KMS-11 (cell line): ENCODE measurements at regions not wholly inside any gene's neighbourhood (a gene's known extent, or its start where the extent isn't known, plus 50 kb on each side); places are given as distances from the start of the nearest gene placed in this dataset.
"Not testable (repeated sequence)": the region's sequence is repeated elsewhere in the genome, so short reads cannot be mapped to it uniquely, and the experiment has no call there.

ENCODE experiments used
- H2AFZ ChIP-seq: fragments of 200-600 bp; sonication (generic); 2 replicates; pipeline ENCODE4 v1.6.1; 2016; ENCODE audit warnings: antibody characterized with exemption, mixed run types, low read depth
- H3K27ac ChIP-seq: fragments of 200-600 bp; sonication (generic); 2 replicates; pipeline ENCODE4 v1.6.1; 2016; ENCODE audit warnings: mild to moderate bottlenecking, mixed run types
- H3K27me3 ChIP-seq: fragments of 200-600 bp; sonication (generic); 2 replicates; pipeline ENCODE4 v1.6.1; 2017; ENCODE audit warnings: mild to moderate bottlenecking, low read depth, mixed run types, moderate library complexity; ENCODE audit not compliant: insufficient read depth
- H3K36me3 ChIP-seq: fragments of 200-600 bp; sonication (generic); 2 replicates; pipeline ENCODE4 v1.6.1; 2017; ENCODE audit warnings: mild to moderate bottlenecking, mixed run types; ENCODE audit not compliant: insufficient read depth
- H3K4me1 ChIP-seq: fragments of 200-600 bp; sonication (generic); 2 replicates; pipeline ENCODE4 v1.6.1; 2016; ENCODE audit warnings: mild to moderate bottlenecking, low read depth, mixed run types; ENCODE audit not compliant: poor library complexity, severe bottlenecking
- H3K4me2 ChIP-seq: fragments of 200-600 bp; sonication (generic); 2 replicates; pipeline ENCODE4 v1.7.0; 2016; ENCODE audit warnings: mild to moderate bottlenecking, mixed run types
- H3K4me3 ChIP-seq: fragments of 200-600 bp; sonication (generic); IDR thresholded peaks from 2 replicates; pipeline ENCODE4 v1.6.1; 2017; ENCODE audit warnings: low read depth, low read length, mixed read lengths; ENCODE audit not compliant: insufficient read depth
- H3K79me2 ChIP-seq: fragments of 200-600 bp; sonication (generic); 2 replicates; pipeline ENCODE4 v1.6.1; 2016; ENCODE audit warnings: low read depth, mixed run types; ENCODE audit not compliant: insufficient read depth
- H3K9ac ChIP-seq: fragments of 200-600 bp; sonication (generic); 2 replicates; pipeline ENCODE4 v1.6.1; 2016; ENCODE audit warnings: mild to moderate bottlenecking, mixed run types
- H4K20me1 ChIP-seq: fragments of 200-600 bp; sonication (generic); 2 replicates; pipeline ENCODE4 v1.6.1; 2016; ENCODE audit warnings: mild to moderate bottlenecking, mixed run types; ENCODE audit not compliant: insufficient read depth
- TF ChIP-seq, protein P1 (sequence below): fragments of 200-600 bp; sonication (generic); conservative IDR thresholded peaks from 2 replicates; pipeline ENCODE4 v1.6.1; 2017; ENCODE audit warnings: low read depth, mild to moderate bottlenecking, antibody characterized with exemption, low read length, moderate library complexity, mixed read lengths

- Histone ChIP-seq H3K4me3 (no peak overlapping the region), H4K20me1 (no peaks in the 10 kb centered on the region), H2AFZ (no peak overlapping the region), H3K9ac (no peak overlapping the region), H3K4me2 (no peak overlapping the region), H3K27me3 (no peaks in the 10 kb centered on the region), H3K36me3 (no peaks in the 10 kb centered on the region; the same call in 1 of the 2 replicates), H3K4me1 (no peaks in the 10 kb centered on the region), H3K27ac (no peak overlapping the region), H3K79me2 (no peaks in the 10 kb centered on the region)
- TF ChIP-seq, protein P1, sequence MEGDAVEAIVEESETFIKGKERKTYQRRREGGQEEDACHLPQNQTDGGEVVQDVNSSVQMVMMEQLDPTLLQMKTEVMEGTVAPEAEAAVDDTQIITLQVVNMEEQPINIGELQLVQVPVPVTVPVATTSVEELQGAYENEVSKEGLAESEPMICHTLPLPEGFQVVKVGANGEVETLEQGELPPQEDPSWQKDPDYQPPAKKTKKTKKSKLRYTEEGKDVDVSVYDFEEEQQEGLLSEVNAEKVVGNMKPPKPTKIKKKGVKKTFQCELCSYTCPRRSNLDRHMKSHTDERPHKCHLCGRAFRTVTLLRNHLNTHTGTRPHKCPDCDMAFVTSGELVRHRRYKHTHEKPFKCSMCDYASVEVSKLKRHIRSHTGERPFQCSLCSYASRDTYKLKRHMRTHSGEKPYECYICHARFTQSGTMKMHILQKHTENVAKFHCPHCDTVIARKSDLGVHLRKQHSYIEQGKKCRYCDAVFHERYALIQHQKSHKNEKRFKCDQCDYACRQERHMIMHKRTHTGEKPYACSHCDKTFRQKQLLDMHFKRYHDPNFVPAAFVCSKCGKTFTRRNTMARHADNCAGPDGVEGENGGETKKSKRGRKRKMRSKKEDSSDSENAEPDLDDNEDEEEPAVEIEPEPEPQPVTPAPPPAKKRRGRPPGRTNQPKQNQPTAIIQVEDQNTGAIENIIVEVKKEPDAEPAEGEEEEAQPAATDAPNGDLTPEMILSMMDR = no peak
Measured at GRCh38 chr4:132344924-132345828, 803.9 kb upstream of the PCDH10 start.

- H3K4me2 ChIP-seq = no peak overlapping the region
Measured at GRCh38 chr4:132346016-132346415, 803.1 kb upstream of the PCDH10 start.

DNA sequence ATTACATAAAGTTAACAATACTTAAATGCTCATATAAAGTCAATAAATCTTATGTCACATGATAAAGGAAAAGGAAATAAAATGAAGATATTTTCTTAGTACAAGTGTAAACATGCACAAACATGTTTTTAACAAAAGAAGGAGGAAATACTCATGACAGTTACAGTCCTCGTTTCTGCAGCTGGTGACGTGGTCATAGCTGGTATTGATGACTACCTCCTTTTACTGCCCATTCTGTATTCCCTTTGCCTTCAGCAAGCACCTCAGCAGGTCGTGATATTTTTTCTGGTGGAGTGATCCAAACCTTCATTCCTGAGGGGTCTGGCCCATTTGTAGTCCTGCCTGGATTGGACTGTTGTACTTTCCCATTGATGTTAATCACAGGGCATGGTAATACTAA is 797.5 kb upstream of the PCDH10 start:
- H3K4me3 ChIP-seq, H3K27me3 ChIP-seq, H4K20me1 ChIP-seq, H3K4me2 ChIP-seq, H3K4me1 ChIP-seq, H3K9ac ChIP-seq, H3K27ac ChIP-seq, H2AFZ ChIP-seq, H3K79me2 ChIP-seq, H3K36me3 ChIP-seq: not testable (repeated sequence)

More at GRCh38 chr4:132346016-132346415, 803.1 kb upstream of the PCDH10 start:
- TF ChIP-seq, protein P1 = no peak
- Histone ChIP-seq H4K20me1 (no peaks in the 10 kb centered on the region), H3K4me3 (no peak overlapping the region), H2AFZ (no peak overlapping the region), H3K4me1 (no peaks in the 10 kb centered on the region), H3K79me2 (no peaks in the 10 kb centered on the region), H3K36me3 (no peaks in the 10 kb centered on the region; the same call in 1 of the 2 replicates), H3K27ac (no peak overlapping the region), H3K27me3 (no peaks in the 10 kb centered on the region), H3K9ac (no peak overlapping the region)

- TF ChIP-seq, protein P1 = no peak
- Histone ChIP-seq H3K9ac (no peak overlapping the region), H3K4me2 (no peak overlapping the region), H3K27ac (no peak overlapping the region), H3K4me3 (no peak overlapping the region), H2AFZ (no peak overlapping the region), H3K4me1 (no peaks in the 10 kb centered on the region), H3K79me2 (no peaks in the 10 kb centered on the region), H4K20me1 (no peaks in the 10 kb centered on the region), H3K36me3 (no peaks in the 10 kb centered on the region), H3K27me3 (no peaks in the 10 kb centered on the region)
Measured at GRCh38 chr4:132382243-132382642, 766.9 kb upstream of the PCDH10 start.

- Histone ChIP-seq H3K4me2 (no peak overlapping the region), H3K27ac (no peak overlapping the region), H3K36me3 (no peaks in the 10 kb centered on the region), H2AFZ (no peak overlapping the region), H3K79me2 (no peaks in the 10 kb centered on the region), H3K27me3 (no peaks in the 10 kb centered on the region), H3K4me1 (no peaks in the 10 kb centered on the region), H3K4me3 (no peak overlapping the region), H3K9ac (no peak overlapping the region), H4K20me1 (no peaks in the 10 kb centered on the region)
- TF ChIP-seq, protein P1 = no peak
Measured at GRCh38 chr4:132383571-132384199, 765.4 kb upstream of the PCDH10 start.
